ENCODE measurements at regions not wholly inside any gene's neighbourhood (a gene's known extent, or its start where the extent isn't known, plus 50 kb on each side); places are given as distances from the start of the nearest gene placed in this dataset.

GRCh38 chr11:91749251-91749650, 475.4 kb upstream of the FAT3 start:
- TF ChIP-seq, protein P1, sequence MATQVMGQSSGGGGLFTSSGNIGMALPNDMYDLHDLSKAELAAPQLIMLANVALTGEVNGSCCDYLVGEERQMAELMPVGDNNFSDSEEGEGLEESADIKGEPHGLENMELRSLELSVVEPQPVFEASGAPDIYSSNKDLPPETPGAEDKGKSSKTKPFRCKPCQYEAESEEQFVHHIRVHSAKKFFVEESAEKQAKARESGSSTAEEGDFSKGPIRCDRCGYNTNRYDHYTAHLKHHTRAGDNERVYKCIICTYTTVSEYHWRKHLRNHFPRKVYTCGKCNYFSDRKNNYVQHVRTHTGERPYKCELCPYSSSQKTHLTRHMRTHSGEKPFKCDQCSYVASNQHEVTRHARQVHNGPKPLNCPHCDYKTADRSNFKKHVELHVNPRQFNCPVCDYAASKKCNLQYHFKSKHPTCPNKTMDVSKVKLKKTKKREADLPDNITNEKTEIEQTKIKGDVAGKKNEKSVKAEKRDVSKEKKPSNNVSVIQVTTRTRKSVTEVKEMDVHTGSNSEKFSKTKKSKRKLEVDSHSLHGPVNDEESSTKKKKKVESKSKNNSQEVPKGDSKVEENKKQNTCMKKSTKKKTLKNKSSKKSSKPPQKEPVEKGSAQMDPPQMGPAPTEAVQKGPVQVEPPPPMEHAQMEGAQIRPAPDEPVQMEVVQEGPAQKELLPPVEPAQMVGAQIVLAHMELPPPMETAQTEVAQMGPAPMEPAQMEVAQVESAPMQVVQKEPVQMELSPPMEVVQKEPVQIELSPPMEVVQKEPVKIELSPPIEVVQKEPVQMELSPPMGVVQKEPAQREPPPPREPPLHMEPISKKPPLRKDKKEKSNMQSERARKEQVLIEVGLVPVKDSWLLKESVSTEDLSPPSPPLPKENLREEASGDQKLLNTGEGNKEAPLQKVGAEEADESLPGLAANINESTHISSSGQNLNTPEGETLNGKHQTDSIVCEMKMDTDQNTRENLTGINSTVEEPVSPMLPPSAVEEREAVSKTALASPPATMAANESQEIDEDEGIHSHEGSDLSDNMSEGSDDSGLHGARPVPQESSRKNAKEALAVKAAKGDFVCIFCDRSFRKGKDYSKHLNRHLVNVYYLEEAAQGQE (IDR thresholded peaks at IDR 0.05; ENCODE audit: insufficient read depth in 1 of 2, low read depth in 2 of 2, low read length in 2 of 2) = no peak
- TF ChIP-seq FOXP2 (optimal IDR thresholded peaks at IDR 0.05; ENCODE audit: borderline replicate concordance, extremely low read depth, extremely low read length, insufficient read depth) (no peak), POLR2AphosphoS5 (IDR thresholded peaks at IDR 0.05; ENCODE audit: low read depth, low read length) (no peak), SIN3A (IDR thresholded peaks at IDR 0.05; ENCODE audit: borderline replicate concordance, insufficient read depth, low read length) (no peak), TAF1 (IDR thresholded peaks at IDR 0.05; ENCODE audit: borderline replicate concordance, insufficient read depth, low read length) (no peak)

DNA sequence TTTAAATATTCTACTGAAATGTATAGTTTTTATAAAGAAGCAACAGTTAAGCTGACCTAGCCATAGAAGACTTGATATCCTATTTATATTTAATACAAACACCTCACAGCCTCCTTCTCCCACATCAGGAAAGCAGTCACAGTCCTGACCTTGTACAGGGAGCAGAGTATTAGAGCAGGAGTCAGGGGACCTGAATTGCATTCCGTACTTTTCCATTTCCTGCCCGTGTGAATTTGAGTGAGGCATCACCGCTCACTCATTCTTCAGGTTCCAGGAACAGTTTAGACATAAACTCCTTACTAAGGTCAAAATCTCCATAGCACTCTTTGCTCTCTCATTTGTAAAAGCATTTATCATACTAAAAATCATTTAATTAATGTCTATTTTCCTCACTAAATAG, 482.5 kb upstream of the FAT3 start:
- no peak for TF ChIP-seq SIN3A (IDR thresholded peaks at IDR 0.05; ENCODE audit: borderline replicate concordance, insufficient read depth, low read length)
- TF ChIP-seq FOXP2 (optimal IDR thresholded peaks at IDR 0.05; ENCODE audit: borderline replicate concordance, extremely low read depth, extremely low read length, insufficient read depth) = no peak
- TF ChIP-seq TAF1 (IDR thresholded peaks at IDR 0.05; ENCODE audit: borderline replicate concordance, insufficient read depth, low read length) = no peak
- TF ChIP-seq, protein P1 (IDR thresholded peaks at IDR 0.05; ENCODE audit: insufficient read depth in 1 of 2, low read depth in 2 of 2, low read length in 2 of 2) = no peak
- no peak for TF ChIP-seq POLR2AphosphoS5 (IDR thresholded peaks at IDR 0.05; ENCODE audit: low read depth, low read length)

- TF ChIP-seq TAF1 (IDR thresholded peaks at IDR 0.05; ENCODE audit: borderline replicate concordance, insufficient read depth, low read length) (no peak), POLR2AphosphoS5 (IDR thresholded peaks at IDR 0.05; ENCODE audit: low read depth, low read length) (no peak), SIN3A (IDR thresholded peaks at IDR 0.05; ENCODE audit: borderline replicate concordance, insufficient read depth, low read length) (no peak), FOXP2 (optimal IDR thresholded peaks at IDR 0.05; ENCODE audit: borderline replicate concordance, extremely low read depth, extremely low read length, insufficient read depth) (no peak)
- TF ChIP-seq, protein P1 (IDR thresholded peaks at IDR 0.05; ENCODE audit: insufficient read depth in 1 of 2, low read depth in 2 of 2, low read length in 2 of 2) = no peak
These were observed 493.6 kb upstream of the FAT3 start for GRCh38 chr11:91731051-91731450.

DNA sequence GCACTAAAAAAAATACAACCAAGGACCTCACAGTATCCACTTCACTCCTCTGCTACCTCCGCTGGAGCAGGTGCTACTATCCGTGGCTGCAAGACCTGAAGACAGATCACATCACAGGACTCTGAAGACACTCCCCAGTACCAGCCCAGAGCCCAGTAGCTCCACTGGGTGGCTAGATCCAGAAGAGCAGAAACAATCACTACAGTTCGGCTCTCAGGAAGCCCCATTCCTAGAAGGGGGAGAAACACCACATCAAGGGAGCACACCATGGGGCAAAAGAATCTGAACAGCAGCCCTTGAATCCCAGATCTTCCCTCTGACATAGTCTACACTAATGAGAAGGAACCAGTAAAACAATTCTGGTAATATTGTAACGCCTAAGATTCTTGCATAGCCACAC, 494.0 kb upstream of the FAT3 start:
- TF ChIP-seq FOXP2 (optimal IDR thresholded peaks at IDR 0.05; ENCODE audit: borderline replicate concordance, extremely low read depth, extremely low read length, insufficient read depth) (no peak), TAF1 (IDR thresholded peaks at IDR 0.05; ENCODE audit: borderline replicate concordance, insufficient read depth, low read length) (no peak), POLR2AphosphoS5 (IDR thresholded peaks at IDR 0.05; ENCODE audit: low read depth, low read length) (no peak), SIN3A (IDR thresholded peaks at IDR 0.05; ENCODE audit: borderline replicate concordance, insufficient read depth, low read length) (no peak)
- TF ChIP-seq, protein P1 (IDR thresholded peaks at IDR 0.05; ENCODE audit: insufficient read depth in 1 of 2, low read depth in 2 of 2, low read length in 2 of 2) = no peak

- TF ChIP-seq POLR2AphosphoS5 (IDR thresholded peaks at IDR 0.05; ENCODE audit: low read depth, low read length) (no peak), SIN3A (IDR thresholded peaks at IDR 0.05; ENCODE audit: borderline replicate concordance, insufficient read depth, low read length) (no peak), TAF1 (IDR thresholded peaks at IDR 0.05; ENCODE audit: borderline replicate concordance, insufficient read depth, low read length) (no peak), FOXP2 (optimal IDR thresholded peaks at IDR 0.05; ENCODE audit: borderline replicate concordance, extremely low read depth, extremely low read length, insufficient read depth) (no peak)
These were observed 494.6 kb upstream of the FAT3 start for GRCh38 chr11:91730057-91730456.
